ENCODE measurements at regions not wholly inside any gene's neighbourhood (a gene's known extent, or its start where the extent isn't known, plus 50 kb on each side); places are given as distances from the start of the nearest gene placed in this dataset.

GRCh38 chr14:28913056-28913455, 146.5 kb downstream of the FOXG1 start:
- 100% methylated on average over 1 of the region's 1 CpG for WGBS (ENCODE audit: insufficient coverage)
- Mint-ChIP-seq H3K27ac (no peak overlapping the region), H3K9me3 (peaks cover 0 to 8% (median 2%) of the 10 kb centered on the region in 7 donors), H3K36me3 (no peaks in the 10 kb centered on the region), H3K27me3 (ENCODE audit: low read depth in 3 of 3) (no peaks in the 10 kb centered on the region), H3K4me3 (no peak overlapping the region), H3K4me1 (no peaks in the 10 kb centered on the region)
- Histone ChIP-seq H3K4me3 (replicated peaks in 1 of 3; ENCODE audit: low read depth in 2 of 3, low read length in 3 of 3) (no peak overlapping the region), H3K9me3 (replicated peaks in 1 of 2; ENCODE audit: control insufficient read depth in 1 of 2, insufficient read depth in 1 of 2, low read length in 2 of 2) (no peaks in the 10 kb centered on the region), H3K4me1 (ENCODE audit: control insufficient read depth in 1 of 2, insufficient read depth in 2 of 2, low read length in 2 of 2) (no peaks in the 10 kb centered on the region), H3K9ac (ENCODE audit: insufficient read depth, low read length, poor library complexity, severe bottlenecking) (no peak overlapping the region), H3K36me3 (replicated peaks in 1 of 2; ENCODE audit: control insufficient read depth in 1 of 2, insufficient read depth in 2 of 2, low read length in 2 of 2) (no peaks in the 10 kb centered on the region), H3K79me2 (ENCODE audit: insufficient read depth, low read length) (no peaks in the 10 kb centered on the region), H2AFZ (ENCODE audit: insufficient read depth, low read depth, low read length, poor library complexity, severe bottlenecking) (no peak overlapping the region), H3K4me2 (replicated peaks; ENCODE audit: extremely low read depth, low read length, poor library complexity, severe bottlenecking) (no peak overlapping the region), H4K20me1 (ENCODE audit: insufficient read depth, low read length) (no peaks in the 10 kb centered on the region), H3K27ac (ENCODE audit: low read depth in 1 of 2, low read length in 2 of 2) (no peak overlapping the region), H3K27me3 (ENCODE audit: control insufficient read depth in 2 of 2, insufficient read depth in 2 of 2, low read length in 2 of 2) (no peaks in the 10 kb centered on the region)
- no peak for DNase-seq
- no peak for TF ChIP-seq CTCF (IDR thresholded peaks at IDR 0.05)
- intact Hi-C loops (cut with micrococcal nuclease) = no loop called here

- Mint-ChIP-seq H3K9me3 (no peaks in the 10 kb centered on the region), H3K4me3 (no peak overlapping the region), H3K4me1 (no peaks in the 10 kb centered on the region), H3K27ac (no peak overlapping the region), H3K36me3 (no peaks in the 10 kb centered on the region), H3K27me3 (ENCODE audit: low read depth in 3 of 3) (peaks cover 0 to 1% (median 0%) of the 10 kb centered on the region in 3 donors)
- Histone ChIP-seq H3K79me2 (ENCODE audit: insufficient read depth, low read length) (no peaks in the 10 kb centered on the region), H3K27ac (ENCODE audit: low read depth in 1 of 2, low read length in 2 of 2) (no peak overlapping the region), H3K4me2 (replicated peaks; ENCODE audit: extremely low read depth, low read length, poor library complexity, severe bottlenecking) (no peak overlapping the region), H3K9me3 (replicated peaks in 1 of 2; ENCODE audit: control insufficient read depth in 1 of 2, insufficient read depth in 1 of 2, low read length in 2 of 2) (no peaks in the 10 kb centered on the region), H3K27me3 (ENCODE audit: control insufficient read depth in 2 of 2, insufficient read depth in 2 of 2, low read length in 2 of 2) (no peaks in the 10 kb centered on the region), H3K4me3 (replicated peaks in 1 of 3; ENCODE audit: low read depth in 2 of 3, low read length in 3 of 3) (no peak overlapping the region), H2AFZ (ENCODE audit: insufficient read depth, low read depth, low read length, poor library complexity, severe bottlenecking) (no peak overlapping the region), H3K9ac (ENCODE audit: insufficient read depth, low read length, poor library complexity, severe bottlenecking) (no peak overlapping the region), H4K20me1 (ENCODE audit: insufficient read depth, low read length) (no peaks in the 10 kb centered on the region), H3K36me3 (replicated peaks in 1 of 2; ENCODE audit: control insufficient read depth in 1 of 2, insufficient read depth in 2 of 2, low read length in 2 of 2) (no peaks in the 10 kb centered on the region), H3K4me1 (ENCODE audit: control insufficient read depth in 1 of 2, insufficient read depth in 2 of 2, low read length in 2 of 2) (no peaks in the 10 kb centered on the region)
- WGBS (ENCODE audit: insufficient coverage) = no CpG with 5 or more reads among the region's 1 CpG
- DNase-seq = no peak
- TF ChIP-seq CTCF (IDR thresholded peaks at IDR 0.05) = no peak
- intact Hi-C loops (cut with micrococcal nuclease) = no loop called here
Measured at GRCh38 chr14:28926122-28926521, 159.5 kb downstream of the FOXG1 start.
